HG02840 (cell line): ENCODE measurements at regions not wholly inside any gene's neighbourhood (a gene's known extent, or its start where the extent isn't known, plus 50 kb on each side); places are given as distances from the start of the nearest gene placed in this dataset.

ENCODE experiments used
- ATAC-seq: cut with Tn5 transposase; IDR thresholded peaks from one replicate; pipeline ENCODE4 v1.9.1; 2021; ENCODE audit warnings: mild to moderate bottlenecking, moderate library complexity, moderate number of reproducible peaks; ENCODE audit not compliant: unreplicated experiment, low FRiP score

- no peak for ATAC-seq
These were observed 161.0 kb downstream of the KLF12 start for GRCh38 chr13:73973156-73973555.

DNA sequence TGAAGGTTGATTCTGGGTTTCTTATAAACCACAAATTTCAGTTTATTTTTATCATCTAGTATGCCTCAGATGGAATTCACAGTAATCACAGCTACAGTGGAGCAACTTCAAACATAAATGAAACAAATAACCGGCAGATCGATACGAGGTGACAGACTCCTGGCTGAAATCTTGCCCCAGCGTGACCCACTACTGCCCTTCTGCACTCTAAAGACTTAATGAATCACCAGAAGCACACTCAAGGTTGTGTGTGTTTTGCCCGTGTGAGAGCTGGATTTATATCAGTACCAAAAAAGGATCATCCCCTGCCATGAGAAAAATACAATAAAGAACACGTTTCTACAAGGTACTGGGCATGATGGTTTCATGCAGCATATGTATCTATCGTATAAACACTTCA, 161.7 kb downstream of the KLF12 start:
- no peak for ATAC-seq

GRCh38 chr13:73971481-73971880, 162.7 kb downstream of the KLF12 start:
- ATAC-seq, result no peak

GRCh38 chr13:73970421-73971055, 163.7 kb downstream of the KLF12 start:
- ATAC-seq, result no peak

DNA sequence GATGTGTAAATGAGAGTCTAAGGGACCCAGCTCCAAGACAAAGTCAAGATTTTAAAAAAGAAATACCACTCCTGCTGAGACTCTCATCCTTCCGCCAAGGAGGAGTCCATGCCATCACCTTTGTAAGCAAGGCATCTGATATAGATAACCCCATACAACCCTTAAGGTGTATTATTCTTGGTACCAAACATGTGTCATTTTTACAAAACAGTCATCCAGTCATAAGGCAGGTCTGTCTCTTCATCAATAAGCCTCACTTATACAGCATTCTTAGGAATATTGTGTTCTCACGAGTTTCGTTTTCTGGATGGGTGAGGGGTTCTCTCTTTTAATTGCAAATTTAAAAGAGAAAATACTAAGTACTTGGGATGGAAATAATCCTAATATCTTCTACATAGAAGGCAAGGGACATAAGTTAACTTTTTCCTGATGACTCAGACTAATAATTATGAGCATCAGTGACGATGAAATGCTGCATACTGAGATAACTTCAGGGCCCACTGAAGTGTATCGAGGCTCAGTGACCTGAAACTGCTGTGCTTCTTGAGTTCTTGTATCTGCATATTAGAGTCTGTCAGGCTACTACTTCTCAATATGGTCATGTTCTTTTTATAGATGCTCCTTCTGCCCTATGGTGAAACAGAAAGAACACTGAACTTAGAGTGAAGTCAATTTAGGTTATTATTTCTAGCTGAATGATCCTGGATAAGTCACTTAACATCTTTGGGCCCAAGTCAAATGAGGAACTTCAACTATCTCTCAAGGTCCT, 166.6 kb downstream of the KLF12 start:
- peak; percentile 99 for ATAC-seq

GRCh38 chr13:73966331-73966730, 167.9 kb downstream of the KLF12 start:
- no peak for ATAC-seq

DNA sequence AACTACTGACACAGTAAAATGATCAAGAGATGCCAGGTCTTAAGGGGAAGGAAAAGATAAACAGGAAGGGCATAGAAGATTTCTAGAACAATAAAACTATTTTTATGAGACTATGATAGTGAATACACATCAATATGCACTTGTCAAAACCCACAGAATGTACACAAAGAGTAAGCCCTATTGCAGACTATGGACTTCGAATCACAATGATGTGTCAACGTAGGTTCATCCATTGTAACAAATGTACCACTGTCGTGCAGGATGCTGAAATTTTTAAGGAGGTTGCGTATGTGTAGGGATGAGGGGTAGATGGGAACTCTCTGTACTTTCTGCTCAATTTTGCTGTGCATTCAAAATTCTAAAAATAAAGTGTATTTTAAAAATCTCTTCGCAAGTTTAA, 171.9 kb downstream of the KLF12 start:
- ATAC-seq, result no peak

GRCh38 chr13:73961181-73961580, 173.0 kb downstream of the KLF12 start:
- no peak for ATAC-seq

GRCh38 chr13:73960474-73960873, 173.7 kb downstream of the KLF12 start:
- no peak for ATAC-seq

DNA sequence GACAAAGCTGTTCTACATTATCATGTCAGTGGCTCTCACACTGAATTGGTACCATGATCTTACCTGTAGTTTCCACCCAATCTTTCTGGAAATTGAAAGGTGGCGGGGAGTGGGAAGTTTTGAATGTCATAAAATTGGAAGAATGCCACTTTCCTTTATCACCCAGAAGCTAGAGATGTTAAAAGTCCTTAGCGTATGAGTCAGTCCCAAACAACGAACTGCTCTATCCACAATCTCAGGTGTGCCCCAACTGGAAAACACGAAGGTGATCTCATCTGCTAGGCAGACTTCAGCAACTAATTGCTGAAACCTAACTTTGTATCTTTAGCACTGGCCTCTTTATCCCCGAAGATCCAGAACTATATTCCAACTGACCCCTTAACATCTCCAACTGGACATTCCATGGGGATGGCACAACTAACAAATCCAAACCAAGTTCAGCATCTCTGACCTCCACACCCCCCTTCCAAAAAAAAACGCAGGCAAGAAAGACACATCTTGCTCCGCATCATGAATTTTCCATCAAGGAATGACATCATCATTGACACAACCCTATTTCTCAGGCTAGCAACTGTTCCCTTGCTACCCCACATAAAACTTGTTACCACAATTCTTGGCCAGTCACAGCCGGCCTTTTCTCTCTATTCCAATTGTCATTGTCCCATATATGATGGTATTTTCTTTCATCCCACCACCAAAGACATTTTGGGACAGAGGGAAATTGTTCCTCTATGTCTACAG, 175.4 kb downstream of the KLF12 start:
- no peak for ATAC-seq

- ATAC-seq, result no peak
These were observed 176.3 kb downstream of the KLF12 start for GRCh38 chr13:73957889-73958288.

DNA sequence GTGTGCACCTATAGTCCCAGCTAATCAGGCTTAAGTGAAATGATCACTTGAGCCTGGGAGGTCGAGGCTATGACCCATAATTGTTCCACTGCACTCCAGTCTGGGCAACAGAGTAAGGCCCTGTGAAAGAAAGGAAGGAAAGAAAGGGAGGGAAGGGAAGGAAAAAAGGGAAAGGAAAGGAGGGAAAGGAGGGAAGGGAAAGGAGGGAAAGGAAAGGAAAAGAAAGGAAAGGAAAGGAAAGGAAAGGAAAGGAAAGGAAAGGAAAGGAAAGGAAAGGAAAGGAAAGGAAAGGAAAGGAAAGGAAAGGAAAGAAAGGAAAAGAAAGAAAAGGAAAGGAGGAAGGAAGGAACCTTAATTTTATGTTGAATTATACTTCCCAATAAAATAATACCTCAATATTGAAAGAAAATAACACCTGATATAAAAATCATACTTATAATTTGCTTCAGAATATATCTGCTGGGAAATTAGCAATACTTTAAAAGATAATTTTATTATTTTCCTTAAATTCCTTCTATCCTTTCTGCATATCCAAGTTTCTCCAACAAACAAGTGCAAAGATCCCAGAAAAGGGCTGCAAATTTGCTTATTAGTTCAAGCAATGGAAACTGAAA, 177.3 kb downstream of the KLF12 start:
- no peak for ATAC-seq

DNA sequence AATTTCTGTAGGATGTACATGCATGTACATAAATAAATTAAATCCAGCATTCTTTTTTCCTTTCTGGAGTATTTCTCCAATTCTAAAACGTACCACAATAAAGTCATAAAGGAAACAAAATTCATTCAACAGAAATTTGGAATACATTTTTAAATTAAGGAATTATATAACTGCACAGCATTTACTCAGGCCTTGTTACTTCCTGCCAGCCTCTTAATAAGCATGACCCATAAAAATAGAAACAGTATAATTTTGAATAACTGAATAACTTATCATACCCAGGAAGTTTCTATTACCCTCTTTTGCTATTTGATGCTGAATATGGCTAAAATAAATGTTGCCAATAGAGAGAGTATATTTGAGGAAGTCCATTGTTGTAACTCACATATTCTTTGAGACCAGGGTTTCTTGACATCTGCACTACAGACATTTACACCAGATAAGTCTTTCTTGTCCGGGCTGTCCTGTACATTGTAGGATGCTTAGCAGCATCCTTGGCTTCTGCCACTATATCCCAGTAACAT, 178.2 kb downstream of the KLF12 start:
- no peak for ATAC-seq

GRCh38 chr13:73954808-73955207, 179.4 kb downstream of the KLF12 start:
- ATAC-seq, result no peak

DNA sequence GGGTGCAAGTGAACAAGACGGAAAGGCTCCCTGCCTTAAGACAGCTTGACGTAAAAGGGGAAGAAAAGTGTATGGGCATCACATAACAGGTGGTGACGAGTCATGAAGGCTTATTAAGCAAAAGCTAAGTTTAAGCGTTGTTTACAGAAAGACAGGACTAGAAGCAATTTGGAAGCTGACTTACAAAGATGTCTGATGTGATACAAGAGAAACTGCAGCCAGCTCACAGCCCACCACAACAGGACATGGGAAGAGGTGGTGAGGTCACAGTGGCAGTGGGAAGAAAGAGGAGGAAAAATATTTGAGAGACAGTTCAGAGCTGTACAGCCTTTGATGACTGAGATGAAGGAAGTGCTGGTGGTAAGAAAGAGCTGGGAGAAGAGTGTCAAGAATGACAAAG, 181.6 kb downstream of the KLF12 start:
- ATAC-seq, result no peak

GRCh38 chr13:73948848-73949529, 185.2 kb downstream of the KLF12 start:
- no peak for ATAC-seq

GRCh38 chr13:73945871-73946270, 188.3 kb downstream of the KLF12 start:
- no peak for ATAC-seq

- no peak for ATAC-seq
These were observed 188.8 kb downstream of the KLF12 start for GRCh38 chr13:73945382-73945781.

GRCh38 chr13:73943965-73944233, 190.3 kb downstream of the KLF12 start:
- ATAC-seq, result no peak

GRCh38 chr13:73943137-73943964, 190.9 kb downstream of the KLF12 start:
- ATAC-seq, result no peak
